ENCODE measurements at regions not wholly inside any gene's neighbourhood (a gene's known extent, or its start where the extent isn't known, plus 50 kb on each side); places are given as distances from the start of the nearest gene placed in this dataset.

DNA sequence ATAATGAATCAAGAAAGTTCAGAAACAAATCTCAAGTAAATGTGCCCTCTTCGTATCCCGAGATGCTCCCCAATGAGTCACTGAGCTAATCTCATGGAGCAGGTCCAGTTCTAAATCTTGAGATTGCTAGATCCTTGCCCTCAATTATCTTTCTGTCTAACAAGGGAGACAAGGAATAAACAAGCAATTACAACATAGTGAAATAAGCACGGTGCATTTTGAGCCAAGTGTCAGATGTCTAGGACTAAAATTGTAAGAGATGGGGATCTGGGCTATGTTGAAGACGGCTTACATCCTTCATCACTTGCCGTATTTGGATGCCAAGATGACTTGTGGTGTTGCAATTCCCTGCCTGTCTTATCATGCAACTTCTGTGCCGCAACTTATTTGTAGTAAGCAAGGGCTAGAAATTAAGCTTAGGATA lies 56.5 kb upstream of the ADGRF1 start:
- TF ChIP-seq, protein P1, sequence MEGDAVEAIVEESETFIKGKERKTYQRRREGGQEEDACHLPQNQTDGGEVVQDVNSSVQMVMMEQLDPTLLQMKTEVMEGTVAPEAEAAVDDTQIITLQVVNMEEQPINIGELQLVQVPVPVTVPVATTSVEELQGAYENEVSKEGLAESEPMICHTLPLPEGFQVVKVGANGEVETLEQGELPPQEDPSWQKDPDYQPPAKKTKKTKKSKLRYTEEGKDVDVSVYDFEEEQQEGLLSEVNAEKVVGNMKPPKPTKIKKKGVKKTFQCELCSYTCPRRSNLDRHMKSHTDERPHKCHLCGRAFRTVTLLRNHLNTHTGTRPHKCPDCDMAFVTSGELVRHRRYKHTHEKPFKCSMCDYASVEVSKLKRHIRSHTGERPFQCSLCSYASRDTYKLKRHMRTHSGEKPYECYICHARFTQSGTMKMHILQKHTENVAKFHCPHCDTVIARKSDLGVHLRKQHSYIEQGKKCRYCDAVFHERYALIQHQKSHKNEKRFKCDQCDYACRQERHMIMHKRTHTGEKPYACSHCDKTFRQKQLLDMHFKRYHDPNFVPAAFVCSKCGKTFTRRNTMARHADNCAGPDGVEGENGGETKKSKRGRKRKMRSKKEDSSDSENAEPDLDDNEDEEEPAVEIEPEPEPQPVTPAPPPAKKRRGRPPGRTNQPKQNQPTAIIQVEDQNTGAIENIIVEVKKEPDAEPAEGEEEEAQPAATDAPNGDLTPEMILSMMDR (IDR thresholded peaks at IDR 0.05; ENCODE audit: unreplicated experiment), result no peak
- Mint-ChIP-seq H3K4me1 (peaks cover 20% of the 10 kb centered on the region), H3K9me3 (no peaks in the 10 kb centered on the region), H3K4me3 (no peak overlapping the region), H3K27ac (no peak overlapping the region), H3K27me3 (ENCODE audit: low read depth) (no peaks in the 10 kb centered on the region), H3K36me3 (no peaks in the 10 kb centered on the region)
- no peak for DNase-seq (ENCODE audit: low spot score in 2 of 2, unreplicated experiment in 2 of 2)

DNA sequence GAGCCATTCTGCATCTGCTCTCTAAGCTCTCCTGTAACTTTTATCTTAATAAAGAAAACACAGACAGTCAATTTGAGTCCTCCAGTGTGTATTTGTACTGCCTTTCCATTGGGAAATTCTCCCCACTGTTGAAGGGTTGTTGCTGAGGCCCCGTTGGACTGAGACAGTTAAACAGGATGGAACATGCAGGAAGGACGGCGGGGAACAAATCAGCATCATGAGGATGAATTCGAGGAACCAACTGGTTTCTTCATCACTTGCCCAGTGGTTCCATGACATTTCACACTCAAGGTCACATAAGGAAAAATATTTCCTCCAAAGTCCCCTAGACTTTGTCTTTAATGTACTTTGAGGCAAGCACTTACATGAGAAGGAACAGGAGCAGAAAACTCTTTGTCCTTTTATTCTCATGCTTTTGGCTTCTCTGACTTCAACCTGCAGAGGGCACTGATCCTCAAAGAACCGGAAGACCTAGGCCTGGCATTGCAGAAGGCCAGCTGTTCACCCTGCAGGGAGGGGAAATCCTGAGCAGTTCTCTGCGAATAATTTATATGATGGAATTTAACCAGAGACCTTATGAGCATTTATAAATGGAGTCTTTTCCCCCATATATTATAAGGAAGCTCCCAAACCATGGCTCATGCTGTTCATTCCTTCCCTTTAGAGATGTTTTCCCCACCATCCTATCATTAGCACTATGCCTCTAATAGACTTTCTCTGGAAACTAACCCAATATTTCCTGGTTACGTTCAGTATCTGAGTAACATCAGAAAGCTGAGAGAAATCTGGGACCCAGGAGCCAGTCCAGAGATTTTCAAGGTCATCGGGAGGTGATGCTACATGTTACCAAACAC lies 55.2 kb upstream of the ADGRF1 start:
- no peak overlapping the region for H3K4me3 Mint-ChIP-seq
- TF ChIP-seq, protein P1 (IDR thresholded peaks at IDR 0.05; ENCODE audit: unreplicated experiment), result no peak
- H3K27me3 Mint-ChIP-seq (ENCODE audit: low read depth), result no peaks in the 10 kb centered on the region
- no peak for DNase-seq (ENCODE audit: low spot score in 2 of 2, unreplicated experiment in 2 of 2)
- peaks cover 29% of the 10 kb centered on the region for H3K4me1 Mint-ChIP-seq
- H3K36me3 Mint-ChIP-seq, result no peaks in the 10 kb centered on the region
- H3K27ac Mint-ChIP-seq, result no peak overlapping the region
- H3K9me3 Mint-ChIP-seq, result no peaks in the 10 kb centered on the region

DNA sequence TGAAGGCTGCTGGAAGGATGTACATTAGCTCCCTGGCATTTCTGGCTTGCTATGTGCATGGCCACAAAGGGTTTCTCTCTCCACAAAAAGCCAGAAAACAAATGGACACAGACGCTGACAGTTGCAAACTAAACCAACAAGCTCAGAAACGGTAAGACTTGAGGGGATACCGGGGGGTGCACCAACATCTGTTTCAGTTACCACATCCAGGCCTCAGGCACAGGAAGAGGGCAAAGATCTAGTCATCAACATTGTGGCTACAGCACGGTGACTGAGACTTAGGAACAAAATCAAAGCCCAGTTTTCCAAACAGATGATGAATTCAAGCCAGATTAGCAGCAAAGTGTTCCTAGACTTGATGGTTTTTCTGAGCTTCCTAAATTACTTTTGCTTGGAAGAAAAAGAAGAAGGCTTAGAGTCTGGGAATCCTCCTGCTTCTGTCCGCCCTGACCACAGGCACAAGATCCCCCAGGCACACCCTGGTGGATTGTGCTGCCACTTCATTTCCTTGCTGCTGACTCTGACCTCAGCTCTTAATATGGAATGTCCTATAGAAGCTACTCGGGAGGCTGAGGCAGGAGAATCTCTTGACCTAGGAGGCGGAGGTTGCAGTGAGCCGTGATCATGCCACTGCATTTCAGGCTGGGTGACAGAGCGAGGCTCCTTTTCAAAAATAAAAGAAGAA lies 54.2 kb upstream of the ADGRF1 start:
- Mint-ChIP-seq H3K4me1 (peaks cover 37% of the 10 kb centered on the region), H3K4me3 (no peak overlapping the region), H3K36me3 (no peaks in the 10 kb centered on the region), H3K9me3 (no peaks in the 10 kb centered on the region), H3K27me3 (ENCODE audit: low read depth) (no peaks in the 10 kb centered on the region), H3K27ac (no peak overlapping the region)
- TF ChIP-seq, protein P1 (IDR thresholded peaks at IDR 0.05; ENCODE audit: unreplicated experiment), result no peak
- DNase-seq (ENCODE audit: low spot score in 2 of 2, unreplicated experiment in 2 of 2), result no peak

DNA sequence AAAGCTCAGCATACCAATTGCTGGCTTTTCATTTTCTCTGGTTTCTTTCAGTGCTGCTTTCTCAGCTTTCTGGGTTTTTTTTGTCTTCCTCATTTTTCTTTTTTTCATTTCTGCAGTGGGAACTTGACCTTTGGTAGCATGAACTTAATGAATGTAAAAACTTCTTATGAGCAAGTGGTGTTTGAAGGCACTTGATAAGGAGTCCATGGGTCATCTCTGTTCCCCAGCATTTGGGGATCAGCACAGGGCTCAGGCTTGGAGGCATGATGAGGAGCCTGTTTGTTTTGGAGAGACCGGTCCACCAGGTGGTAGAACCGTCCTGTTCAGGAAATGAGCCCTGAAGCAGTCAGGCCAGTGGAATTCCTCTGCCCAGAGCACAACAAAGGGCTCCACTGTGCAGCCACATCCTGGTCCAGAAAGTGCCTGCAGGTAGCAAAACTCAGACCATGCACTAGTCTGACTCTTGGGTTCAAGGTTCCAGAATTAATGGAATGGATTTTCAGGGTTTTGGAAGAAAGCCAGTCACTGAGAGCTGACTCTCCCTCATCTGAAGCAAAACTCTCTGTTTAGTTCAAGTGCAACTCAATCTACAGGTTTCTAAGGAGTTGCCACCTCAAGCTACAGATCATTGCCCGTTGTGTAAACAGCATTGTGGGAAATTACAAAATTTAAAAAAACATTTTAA lies 52.3 kb upstream of the ADGRF1 start:
- Mint-ChIP-seq H3K4me1 (peaks cover 37% of the 10 kb centered on the region), H3K4me3 (no peak overlapping the region), H3K27me3 (ENCODE audit: low read depth) (no peaks in the 10 kb centered on the region), H3K9me3 (no peaks in the 10 kb centered on the region), H3K36me3 (no peaks in the 10 kb centered on the region), H3K27ac (no peak overlapping the region)
- TF ChIP-seq, protein P1 (IDR thresholded peaks at IDR 0.05; ENCODE audit: unreplicated experiment), result no peak
- DNase-seq (ENCODE audit: low spot score in 2 of 2, unreplicated experiment in 2 of 2), result no peak

DNA sequence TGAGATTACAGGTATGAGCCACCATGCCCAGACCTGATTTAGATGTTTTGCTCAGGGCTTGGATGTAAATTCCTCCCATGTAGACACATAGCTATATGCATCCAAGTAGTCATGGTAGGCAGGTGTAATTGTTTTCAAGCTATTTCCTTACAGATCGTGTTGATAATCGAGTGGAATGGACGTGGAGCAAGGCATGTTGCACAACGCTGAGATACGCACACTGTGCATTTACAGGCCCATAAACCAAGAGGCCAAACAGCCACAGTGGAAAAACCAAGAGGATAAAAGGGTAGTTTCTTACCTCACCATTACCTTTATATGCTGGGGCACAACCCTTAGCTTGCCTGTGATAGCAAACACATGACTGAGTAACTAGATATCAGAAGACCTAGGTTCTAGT lies 51.0 kb upstream of the ADGRF1 start:
- Mint-ChIP-seq H3K27ac (no peak overlapping the region), H3K4me3 (no peak overlapping the region), H3K9me3 (no peaks in the 10 kb centered on the region), H3K27me3 (ENCODE audit: low read depth) (no peaks in the 10 kb centered on the region), H3K4me1 (peaks cover 37% of the 10 kb centered on the region), H3K36me3 (no peaks in the 10 kb centered on the region)
- DNase-seq (ENCODE audit: low spot score in 2 of 2, unreplicated experiment in 2 of 2), result no peak
- TF ChIP-seq, protein P1 (IDR thresholded peaks at IDR 0.05; ENCODE audit: unreplicated experiment), result no peak

All from mesothelial cell of epicardium (in vitro differentiated cells).